HG02610 (cell line): ENCODE measurements at regions not wholly inside any gene's neighbourhood (a gene's known extent, or its start where the extent isn't known, plus 50 kb on each side); places are given as distances from the start of the nearest gene placed in this dataset.
"Not testable (repeated sequence)": the region's sequence is repeated elsewhere in the genome, so short reads cannot be mapped to it uniquely, and the experiment has no call there.

ENCODE experiments used
- ATAC-seq: cut with Tn5 transposase; IDR thresholded peaks from one replicate; pipeline ENCODE4 v1.9.1; 2021; ENCODE audit warnings: mild to moderate bottlenecking, moderate library complexity; ENCODE audit not compliant: unreplicated experiment

GRCh38 chr4:104330125-104330905 lies 164.4 kb downstream of the CXXC4 start:
- peak; percentile 77 for ATAC-seq

- ATAC-seq = not testable (repeated sequence)
Observed at GRCh38 chr4:104326991-104327694, 167.6 kb downstream of the CXXC4 start.

- ATAC-seq = no peak
Observed at GRCh38 chr4:104302731-104303130, 192.0 kb downstream of the CXXC4 start.

- no peak for ATAC-seq
Observed at GRCh38 chr4:104294811-104295210, 199.9 kb downstream of the CXXC4 start.

GRCh38 chr4:104286867-104287266 lies 207.8 kb downstream of the CXXC4 start:
- ATAC-seq = no peak

- no peak for ATAC-seq
Observed at GRCh38 chr4:104283303-104283702, 211.4 kb downstream of the CXXC4 start.

GRCh38 chr4:104279744-104280143 lies 214.9 kb downstream of the CXXC4 start:
- ATAC-seq = no peak

- ATAC-seq = no peak
Observed at GRCh38 chr4:104272966-104273365, 221.7 kb downstream of the CXXC4 start.

- not testable (repeated sequence) for ATAC-seq
Observed at GRCh38 chr4:104269603-104270002, 225.1 kb downstream of the CXXC4 start.

GRCh38 chr4:104263100-104263499 lies 231.6 kb downstream of the CXXC4 start:
- ATAC-seq = no peak

- no peak for ATAC-seq
Observed at GRCh38 chr4:104262678-104263077, 232.0 kb downstream of the CXXC4 start.

GRCh38 chr4:104248726-104249125 lies 246.0 kb downstream of the CXXC4 start:
- ATAC-seq = no peak

GRCh38 chr4:104235967-104236366 lies 258.7 kb downstream of the CXXC4 start:
- ATAC-seq = no peak

GRCh38 chr4:104217526-104217925 lies 277.2 kb downstream of the CXXC4 start:
- no peak for ATAC-seq

- ATAC-seq = no peak
Observed at GRCh38 chr4:104211657-104212056, 283.0 kb downstream of the CXXC4 start.

- no peak for ATAC-seq
Observed at GRCh38 chr4:104210420-104210819, 284.3 kb downstream of the CXXC4 start.

- no peak for ATAC-seq
Observed at GRCh38 chr4:104206784-104207183, 287.9 kb downstream of the CXXC4 start.

GRCh38 chr4:104205116-104205515 lies 289.6 kb downstream of the CXXC4 start:
- ATAC-seq = no peak

GRCh38 chr4:104188301-104188700 lies 306.4 kb downstream of the CXXC4 start:
- ATAC-seq = no peak

- no peak for ATAC-seq
Observed at GRCh38 chr4:104169437-104169836, 325.3 kb downstream of the CXXC4 start.

GRCh38 chr4:104166749-104167148 lies 327.9 kb downstream of the CXXC4 start:
- no peak for ATAC-seq

GRCh38 chr4:104163820-104164219 lies 330.9 kb downstream of the CXXC4 start:
- no peak for ATAC-seq
